HEK293T (cell line): ENCODE measurements at regions not wholly inside any gene's neighbourhood (a gene's known extent, or its start where the extent isn't known, plus 50 kb on each side); places are given as distances from the start of the nearest gene placed in this dataset.
"Not testable (repeated sequence)": the region's sequence is repeated elsewhere in the genome, so short reads cannot be mapped to it uniquely, and the experiment has no call there.

Experiments used
- CTCF ChIA-PET: fragments of 350-600 bp; formaldehyde crosslinking; extraction: SDS; loops from one replicate; lab custom pipeline; 2021; ENCODE audit warnings: antibody characterized with exemption, inconsistent platforms; lab: Yijun Ruan, JAX
- POLR2A ChIA-PET: fragments of 350-600 bp; formaldehyde crosslinking; extraction: SDS; loops from one replicate; lab custom pipeline; 2020; ENCODE audit warnings: antibody characterized with exemption, inconsistent platforms; lab: Yijun Ruan, JAX
- DNase-seq: peaks from one replicate; pipeline ENCODE4 v3.0.0; 2012; ENCODE audit warnings: mixed read lengths; ENCODE audit errors: extremely low spot score
- ARNT ChIP-seq: fragments of 450-650 bp; IDR thresholded peaks from 2 replicates; pipeline ENCODE4 v1.6.1; 2017; ENCODE audit warnings: mild to moderate bottlenecking
- BHLHE40 ChIP-seq: fragments of 450-650 bp; IDR thresholded peaks from 2 replicates; pipeline ENCODE4 v1.6.1; 2016; ENCODE audit warnings: mild to moderate bottlenecking, moderate library complexity, borderline replicate concordance
- CTBP1 ChIP-seq: fragments of 450-650 bp; IDR thresholded peaks from 2 replicates; pipeline ENCODE4 v1.6.1; 2016; ENCODE audit warnings: borderline replicate concordance
- ELF4 ChIP-seq: fragments of 450-650 bp; IDR thresholded peaks from 2 replicates; pipeline ENCODE4 v1.6.1; 2017; ENCODE audit warnings: antibody characterized with exemption
- FOXA1 ChIP-seq: fragments of 450-650 bp; IDR thresholded peaks from 2 replicates; pipeline ENCODE4 v1.6.1; 2016; ENCODE audit warnings: mild to moderate bottlenecking
- FOXK2 ChIP-seq: fragments of 450-650 bp; IDR thresholded peaks from 2 replicates; pipeline ENCODE4 v1.6.1; 2016; ENCODE audit warnings: mild to moderate bottlenecking
- FOXM1 ChIP-seq: fragments of 450-650 bp; IDR thresholded peaks from 2 replicates; pipeline ENCODE4 v1.6.1; 2017; ENCODE audit warnings: mild to moderate bottlenecking, borderline replicate concordance
- HDGF ChIP-seq: fragments of 450-650 bp; IDR thresholded peaks from 2 replicates; pipeline ENCODE4 v1.6.1; 2017; ENCODE audit warnings: antibody characterized with exemption, borderline replicate concordance
- L3MBTL2 ChIP-seq: fragments of 450-650 bp; conservative IDR thresholded peaks from 2 replicates; pipeline ENCODE4 v1.6.1; 2016; ENCODE audit warnings: mild to moderate bottlenecking
- LEF1 ChIP-seq: fragments of 450-650 bp; IDR thresholded peaks from 2 replicates; pipeline ENCODE4 v1.6.1; 2017; ENCODE audit warnings: mild to moderate bottlenecking, borderline replicate concordance
- NFRKB ChIP-seq: fragments of 450-650 bp; IDR thresholded peaks from 2 replicates; pipeline ENCODE4 v1.6.1; 2016; ENCODE audit warnings: mild to moderate bottlenecking, moderate library complexity
- PKNOX1 ChIP-seq: fragments of 450-650 bp; IDR thresholded peaks from 2 replicates; pipeline ENCODE4 v1.6.1; 2016
- SP1 ChIP-seq: fragments of 450-650 bp; IDR thresholded peaks from 2 replicates; pipeline ENCODE4 v1.6.1; 2017
- SUZ12 ChIP-seq: fragments of 450-650 bp; IDR thresholded peaks from 2 replicates; pipeline ENCODE4 v1.6.1; 2016; ENCODE audit warnings: mild to moderate bottlenecking
- TARDBP ChIP-seq: fragments of 450-650 bp; IDR thresholded peaks from 2 replicates; pipeline ENCODE4 v1.6.1; 2016
- ZNF384 ChIP-seq: fragments of 450-650 bp; IDR thresholded peaks from 2 replicates; pipeline ENCODE4 v1.6.1; 2016

- TF ChIP-seq SUZ12: no peak
- no peak for TF ChIP-seq HDGF
- no peak for TF ChIP-seq BHLHE40
- no peak for TF ChIP-seq FOXK2
- CTCF ChIA-PET: no interaction called here
- POLR2A ChIA-PET: no interaction called here
- DNase-seq: no peak
Observed at GRCh38 chr5:56755036-56755555, 60.3 kb upstream of the MAP3K1 start.

- POLR2A ChIA-PET, DNase-seq, CTCF ChIA-PET: not testable (repeated sequence)
Observed at GRCh38 chr5:56753588-56753987, 61.8 kb upstream of the MAP3K1 start.

- no peak for DNase-seq
- POLR2A ChIA-PET: no interaction called here
- CTCF ChIA-PET: no interaction called here
- no peak for TF ChIP-seq FOXM1
- no peak for TF ChIP-seq SUZ12
- no peak for TF ChIP-seq ELF4
- TF ChIP-seq BHLHE40: no peak
- no peak for TF ChIP-seq L3MBTL2
- TF ChIP-seq ZNF384: no peak
- no peak for TF ChIP-seq ARNT
- no peak for TF ChIP-seq CTBP1
- no peak for TF ChIP-seq TARDBP
Observed at GRCh38 chr5:56751572-56752313, 63.6 kb upstream of the MAP3K1 start.

GRCh38 chr5:56749842-56750241 is 65.5 kb upstream of the MAP3K1 start:
- CTCF ChIA-PET: no interaction called here
- TF ChIP-seq PKNOX1 (no peak), NFRKB (no peak), L3MBTL2 (no peak), SP1 (no peak), ARNT (no peak), FOXM1 (no peak), SUZ12 (no peak), TARDBP (no peak), FOXA1 (no peak), FOXK2 (no peak)
- no peak for DNase-seq
- POLR2A ChIA-PET: no interaction called here

GRCh38 chr5:56746553-56747339 is 68.6 kb upstream of the MAP3K1 start:
- ChIA-PET POLR2A (no interaction called here), CTCF (no interaction called here)
- TF ChIP-seq ZNF384 (no peak), FOXK2 (no peak), ARNT (no peak), NFRKB (no peak), PKNOX1 (no peak), L3MBTL2 (no peak)
- DNase-seq: no peak

- POLR2A ChIA-PET: no interaction called here
- DNase-seq: no peak
- TF ChIP-seq ZNF384 (no peak), NFRKB (no peak)
- CTCF ChIA-PET: no interaction called here
Observed at GRCh38 chr5:56745864-56746263, 69.5 kb upstream of the MAP3K1 start.

- TF ChIP-seq ELF4: no peak
- TF ChIP-seq PKNOX1: no peak
- TF ChIP-seq SP1: no peak
- no peak for TF ChIP-seq CTBP1
- TF ChIP-seq FOXK2: no peak
- TF ChIP-seq ARNT: no peak
- TF ChIP-seq L3MBTL2: no peak
- no peak for TF ChIP-seq LEF1
- no peak for TF ChIP-seq NFRKB
- ChIA-PET CTCF (no interaction called here), POLR2A (no interaction called here)
- DNase-seq: no peak
Observed at GRCh38 chr5:56740868-56741267, 74.5 kb upstream of the MAP3K1 start.
